HG03439 (cell line): ENCODE measurements at regions not wholly inside any gene's neighbourhood (a gene's known extent, or its start where the extent isn't known, plus 50 kb on each side); places are given as distances from the start of the nearest gene placed in this dataset.

Experiments
- ATAC-seq: cut with Tn5 transposase; IDR thresholded peaks from one replicate; pipeline ENCODE4 v1.9.1; 2021; ENCODE audit warnings: mild to moderate bottlenecking, moderate library complexity; ENCODE audit not compliant: unreplicated experiment

- no peak for ATAC-seq
These were observed 191.7 kb downstream of the LY86 start for GRCh38 chr6:6780231-6780630.

- ATAC-seq = no peak
These were observed 192.8 kb downstream of the LY86 start for GRCh38 chr6:6781172-6781872.

GRCh38 chr6:6781873-6782227 is 193.3 kb downstream of the LY86 start:
- ATAC-seq = no peak

GRCh38 chr6:6783721-6784120 is 195.2 kb downstream of the LY86 start:
- no peak for ATAC-seq

- ATAC-seq = no peak
These were observed 196.1 kb downstream of the LY86 start for GRCh38 chr6:6784514-6785162.

GRCh38 chr6:6785163-6785521 is 196.6 kb downstream of the LY86 start:
- ATAC-seq = no peak

GRCh38 chr6:6788394-6789032 is 200.0 kb downstream of the LY86 start:
- no peak for ATAC-seq

GRCh38 chr6:6790393-6790792 is 201.9 kb downstream of the LY86 start:
- ATAC-seq = no peak

GRCh38 chr6:6790891-6791290 is 202.4 kb downstream of the LY86 start:
- ATAC-seq = no peak

- no peak for ATAC-seq
These were observed 205.1 kb downstream of the LY86 start for GRCh38 chr6:6793388-6794250.

GRCh38 chr6:6795393-6795792 is 206.9 kb downstream of the LY86 start:
- no peak for ATAC-seq

GRCh38 chr6:6796818-6797217 is 208.3 kb downstream of the LY86 start:
- ATAC-seq = no peak

- no peak for ATAC-seq
These were observed 209.9 kb downstream of the LY86 start for GRCh38 chr6:6798448-6798860.

GRCh38 chr6:6801005-6801335 is 212.4 kb downstream of the LY86 start:
- ATAC-seq = no peak

- no peak for ATAC-seq
These were observed 213.2 kb downstream of the LY86 start for GRCh38 chr6:6801635-6802218.

GRCh38 chr6:6803180-6803977 is 214.9 kb downstream of the LY86 start:
- peak; percentile 60 for ATAC-seq

- ATAC-seq = no peak
These were observed 216.5 kb downstream of the LY86 start for GRCh38 chr6:6804843-6805615.

- no peak for ATAC-seq
These were observed 218.5 kb downstream of the LY86 start for GRCh38 chr6:6806844-6807518.

GRCh38 chr6:6808343-6808742 is 219.8 kb downstream of the LY86 start:
- ATAC-seq = no peak
